Tongue (tissue), 1 donor: ENCODE measurements at regions not wholly inside any gene's neighbourhood (a gene's known extent, or its start where the extent isn't known, plus 50 kb on each side); places are given as distances from the start of the nearest gene placed in this dataset.

Experiments used
- DNase-seq: peaks from one replicate; pipeline ENCODE4 v3.0.0-alpha.2; 2015

- DNase-seq: no peak
Observed at GRCh38 chr6:84524636-84525035, 239.8 kb downstream of the TBX18 start.

- no peak for DNase-seq
Observed at GRCh38 chr6:84522135-84522549, 242.3 kb downstream of the TBX18 start.

- DNase-seq: no peak
Observed at GRCh38 chr6:84521511-84521910, 242.9 kb downstream of the TBX18 start.

- DNase-seq: no peak
Observed at GRCh38 chr6:84517741-84518530, 246.5 kb downstream of the TBX18 start.

- no peak for DNase-seq
Observed at GRCh38 chr6:84516154-84516553, 248.2 kb downstream of the TBX18 start.

GRCh38 chr6:84515067-84515466, 249.3 kb downstream of the TBX18 start:
- DNase-seq: no peak

GRCh38 chr6:84514089-84514971, 250.1 kb downstream of the TBX18 start:
- DNase-seq: no peak

GRCh38 chr6:84512391-84512790, 252.0 kb downstream of the TBX18 start:
- DNase-seq: no peak

GRCh38 chr6:84511929-84512328, 252.5 kb downstream of the TBX18 start:
- DNase-seq: no peak

- no peak for DNase-seq
Observed at GRCh38 chr6:84508981-84509380, 255.4 kb downstream of the TBX18 start.

GRCh38 chr6:84508334-84508733, 256.1 kb downstream of the TBX18 start:
- DNase-seq: no peak

GRCh38 chr6:84504025-84504424, 260.4 kb downstream of the TBX18 start:
- DNase-seq: no peak

GRCh38 chr6:84501315-84501714, 263.1 kb downstream of the TBX18 start:
- DNase-seq: no peak

GRCh38 chr6:84500726-84501125, 263.7 kb downstream of the TBX18 start:
- no peak for DNase-seq

GRCh38 chr6:84498905-84499304, 265.5 kb downstream of the TBX18 start:
- DNase-seq: no peak

- DNase-seq: no peak
Observed at GRCh38 chr6:84492241-84493165, 265.1 kb upstream of the CEP162 start.

GRCh38 chr6:84489598-84489997, 262.2 kb upstream of the CEP162 start:
- no peak for DNase-seq

- no peak for DNase-seq
Observed at GRCh38 chr6:84486526-84486925, 259.1 kb upstream of the CEP162 start.

GRCh38 chr6:84469144-84469543, 241.7 kb upstream of the CEP162 start:
- DNase-seq: no peak

- no peak for DNase-seq
Observed at GRCh38 chr6:84467296-84467695, 239.9 kb upstream of the CEP162 start.

GRCh38 chr6:84466511-84466910, 239.1 kb upstream of the CEP162 start:
- no peak for DNase-seq

GRCh38 chr6:84464471-84464870, 237.0 kb upstream of the CEP162 start:
- no peak for DNase-seq
